C4-2B (cell line): ENCODE measurements at regions not wholly inside any gene's neighbourhood (a gene's known extent, or its start where the extent isn't known, plus 50 kb on each side); places are given as distances from the start of the nearest gene placed in this dataset.

Experiments used
- ZFX ChIP-seq: fragments of 450-650 bp; IDR thresholded peaks from 2 replicates; pipeline ENCODE4 v1.6.1; 2017
- TF ChIP-seq, protein P1 (sequence below): fragments of 450-650 bp; conservative IDR thresholded peaks from 2 replicates; pipeline ENCODE4 v1.5.1; 2017; ENCODE audit warnings: mild to moderate bottlenecking

DNA sequence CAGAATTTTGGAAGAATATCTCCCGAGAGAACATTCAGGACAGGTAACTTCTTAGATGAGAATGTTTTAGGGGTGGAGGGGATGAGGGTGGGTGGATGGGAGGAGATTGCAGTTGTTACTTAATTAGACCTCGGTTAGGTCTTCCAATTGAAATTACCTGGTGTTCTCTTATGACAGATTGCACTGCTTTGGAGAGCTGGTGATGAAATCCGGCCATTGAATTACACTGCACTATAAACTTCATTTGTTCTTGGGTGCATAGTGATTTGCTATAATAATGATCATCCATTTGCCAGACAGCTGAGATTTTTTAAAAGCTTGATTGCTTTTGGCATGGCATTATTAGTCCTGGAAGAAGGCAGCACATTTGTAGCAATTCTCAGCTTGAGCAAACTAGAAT, 427.6 kb downstream of the GBA3 start:
- TF ChIP-seq, protein P1, sequence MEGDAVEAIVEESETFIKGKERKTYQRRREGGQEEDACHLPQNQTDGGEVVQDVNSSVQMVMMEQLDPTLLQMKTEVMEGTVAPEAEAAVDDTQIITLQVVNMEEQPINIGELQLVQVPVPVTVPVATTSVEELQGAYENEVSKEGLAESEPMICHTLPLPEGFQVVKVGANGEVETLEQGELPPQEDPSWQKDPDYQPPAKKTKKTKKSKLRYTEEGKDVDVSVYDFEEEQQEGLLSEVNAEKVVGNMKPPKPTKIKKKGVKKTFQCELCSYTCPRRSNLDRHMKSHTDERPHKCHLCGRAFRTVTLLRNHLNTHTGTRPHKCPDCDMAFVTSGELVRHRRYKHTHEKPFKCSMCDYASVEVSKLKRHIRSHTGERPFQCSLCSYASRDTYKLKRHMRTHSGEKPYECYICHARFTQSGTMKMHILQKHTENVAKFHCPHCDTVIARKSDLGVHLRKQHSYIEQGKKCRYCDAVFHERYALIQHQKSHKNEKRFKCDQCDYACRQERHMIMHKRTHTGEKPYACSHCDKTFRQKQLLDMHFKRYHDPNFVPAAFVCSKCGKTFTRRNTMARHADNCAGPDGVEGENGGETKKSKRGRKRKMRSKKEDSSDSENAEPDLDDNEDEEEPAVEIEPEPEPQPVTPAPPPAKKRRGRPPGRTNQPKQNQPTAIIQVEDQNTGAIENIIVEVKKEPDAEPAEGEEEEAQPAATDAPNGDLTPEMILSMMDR = no peak
- TF ChIP-seq ZFX = no peak
